HG03095 (cell line): ENCODE measurements at regions not wholly inside any gene's neighbourhood (a gene's known extent, or its start where the extent isn't known, plus 50 kb on each side); places are given as distances from the start of the nearest gene placed in this dataset.

Source experiments
- ATAC-seq: cut with Tn5 transposase; IDR thresholded peaks from one replicate; pipeline ENCODE4 v1.9.1; 2021; ENCODE audit warnings: moderate library complexity; ENCODE audit not compliant: unreplicated experiment

- ATAC-seq, result no peak
Observed at GRCh38 chr13:29908416-29909080, 58.1 kb upstream of the UBL3 start.

- no peak for ATAC-seq
Observed at GRCh38 chr13:29907670-29908069, 57.3 kb upstream of the UBL3 start.

- no peak for ATAC-seq
Observed at GRCh38 chr13:29906432-29907011, 56.1 kb upstream of the UBL3 start.

GRCh38 chr13:29905845-29906244 is 55.4 kb upstream of the UBL3 start:
- ATAC-seq, result no peak

GRCh38 chr13:29903996-29904395 is 53.6 kb upstream of the UBL3 start:
- ATAC-seq, result no peak

GRCh38 chr13:29903543-29903942 is 53.1 kb upstream of the UBL3 start:
- ATAC-seq, result no peak

DNA sequence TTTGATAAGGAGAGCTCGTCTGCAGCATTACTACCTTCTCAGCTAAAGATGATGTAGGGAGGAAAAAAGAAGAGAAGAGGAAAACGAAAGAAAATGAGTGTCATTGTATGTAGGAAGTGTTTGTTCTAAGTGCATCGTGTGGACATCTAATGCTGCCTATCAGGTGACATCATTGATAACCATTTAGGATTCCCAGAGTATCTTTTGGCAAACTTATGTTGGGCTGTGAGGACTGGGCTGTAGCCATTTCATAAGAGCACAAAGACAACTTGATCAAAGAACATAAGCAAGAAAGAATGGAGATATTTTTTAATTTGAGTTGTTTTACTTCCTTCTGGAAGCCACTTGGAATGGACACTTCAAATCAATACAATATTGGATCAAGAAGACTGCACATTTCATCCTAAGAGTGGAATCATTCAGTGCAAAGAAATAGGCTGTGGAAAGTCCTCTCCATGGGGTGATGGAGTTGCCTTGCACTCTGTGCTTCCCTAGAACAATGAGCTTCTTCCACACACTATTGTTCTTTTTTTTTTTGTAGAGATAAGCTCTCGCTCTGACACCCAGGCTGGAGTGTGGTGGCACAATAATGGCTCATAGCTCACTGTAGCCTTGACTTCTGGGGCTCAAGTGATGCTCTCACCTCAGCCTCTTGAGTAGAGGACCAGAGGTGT is 52.4 kb upstream of the UBL3 start:
- ATAC-seq, result no peak

- no peak for ATAC-seq
Observed at GRCh38 chr13:29901710-29902631, 51.6 kb upstream of the UBL3 start.
